Gastroesophageal sphincter (tissue), 3 donors: ENCODE measurements at regions not wholly inside any gene's neighbourhood (a gene's known extent, or its start where the extent isn't known, plus 50 kb on each side); places are given as distances from the start of the nearest gene placed in this dataset.

Source experiments
- POLR2A ChIP-seq, 2 donors: fragments of 450-650 bp; IDR thresholded peaks; one replicate each; pipeline ENCODE4 v1.6.1; 2017; ENCODE audit warnings: antibody characterized with exemption in 2 of 2, mild to moderate bottlenecking in 2 of 2, moderate library complexity in 1 of 2
- TF ChIP-seq, protein P1 (sequence below), 4 experiments: fragments of 200-600 bp in 2 of 4; fragments of 450-650 bp in 2 of 4; sonication (generic) in 1 of 4; IDR thresholded peaks; one replicate each; pipeline ENCODE4 v1.5.1; 2017 to 2019; ENCODE audit warnings: antibody characterized with exemption in 4 of 4, mild to moderate bottlenecking in 2 of 4, moderate library complexity in 2 of 4

GRCh38 chr20:57814529-57814928, 104.7 kb upstream of the PMEPA1 start:
- TF ChIP-seq, protein P1, sequence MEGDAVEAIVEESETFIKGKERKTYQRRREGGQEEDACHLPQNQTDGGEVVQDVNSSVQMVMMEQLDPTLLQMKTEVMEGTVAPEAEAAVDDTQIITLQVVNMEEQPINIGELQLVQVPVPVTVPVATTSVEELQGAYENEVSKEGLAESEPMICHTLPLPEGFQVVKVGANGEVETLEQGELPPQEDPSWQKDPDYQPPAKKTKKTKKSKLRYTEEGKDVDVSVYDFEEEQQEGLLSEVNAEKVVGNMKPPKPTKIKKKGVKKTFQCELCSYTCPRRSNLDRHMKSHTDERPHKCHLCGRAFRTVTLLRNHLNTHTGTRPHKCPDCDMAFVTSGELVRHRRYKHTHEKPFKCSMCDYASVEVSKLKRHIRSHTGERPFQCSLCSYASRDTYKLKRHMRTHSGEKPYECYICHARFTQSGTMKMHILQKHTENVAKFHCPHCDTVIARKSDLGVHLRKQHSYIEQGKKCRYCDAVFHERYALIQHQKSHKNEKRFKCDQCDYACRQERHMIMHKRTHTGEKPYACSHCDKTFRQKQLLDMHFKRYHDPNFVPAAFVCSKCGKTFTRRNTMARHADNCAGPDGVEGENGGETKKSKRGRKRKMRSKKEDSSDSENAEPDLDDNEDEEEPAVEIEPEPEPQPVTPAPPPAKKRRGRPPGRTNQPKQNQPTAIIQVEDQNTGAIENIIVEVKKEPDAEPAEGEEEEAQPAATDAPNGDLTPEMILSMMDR (IDR thresholded peaks at IDR 0.05): no peak
- no peak for TF ChIP-seq POLR2A (IDR thresholded peaks at IDR 0.05)
